Smooth muscle cell (in vitro differentiated cells): ENCODE measurements at regions not wholly inside any gene's neighbourhood (a gene's known extent, or its start where the extent isn't known, plus 50 kb on each side); places are given as distances from the start of the nearest gene placed in this dataset.
"Not testable (repeated sequence)": the region's sequence is repeated elsewhere in the genome, so short reads cannot be mapped to it uniquely, and the experiment has no call there.

Source experiments
- DNase-seq: peaks from one replicate; lab custom pipeline; 2025; ENCODE audit not compliant: unreplicated experiment; lab: John Stamatoyannopoulos, UW
- H2AFZ ChIP-seq: fragments of 200-600 bp; sonication (generic); 2 replicates; pipeline ENCODE4 v1.6.0; 2016; ENCODE audit warnings: antibody characterized with exemption, low read depth, mild to moderate bottlenecking
- H3F3A ChIP-seq: fragments of 200-600 bp; sonication (generic); 2 replicates; pipeline ENCODE4 v1.6.0; 2017; ENCODE audit warnings: antibody characterized with exemption, low read depth
- H3K27ac ChIP-seq: fragments of 200-600 bp; sonication (generic); 2 replicates; pipeline ENCODE4 v1.5.1; 2016; ENCODE audit warnings: low read depth, mild to moderate bottlenecking
- H3K27me3 ChIP-seq: fragments of 200-600 bp; sonication (generic); 2 replicates; pipeline ENCODE4 v1.6.1; 2016; ENCODE audit warnings: low read depth, mild to moderate bottlenecking
- H3K36me3 ChIP-seq: fragments of 200-600 bp; sonication (generic); 2 replicates; pipeline ENCODE4 v1.5.1; 2016; ENCODE audit warnings: low read depth
- H3K4me1 ChIP-seq: fragments of 200-600 bp; sonication (generic); 2 replicates; pipeline ENCODE4 v1.5.1; 2016; ENCODE audit warnings: low read depth
- H3K4me2 ChIP-seq: fragments of 200-600 bp; sonication (generic); 2 replicates; pipeline ENCODE4 v1.6.0; 2016; ENCODE audit warnings: mild to moderate bottlenecking
- H3K4me3 ChIP-seq: fragments of 200-600 bp; sonication (generic); 2 replicates; pipeline ENCODE4 v1.5.1; 2016; ENCODE audit warnings: mild to moderate bottlenecking
- H3K79me2 ChIP-seq: fragments of 200-600 bp; sonication (generic); 2 replicates; pipeline ENCODE4 v1.6.0; 2016; ENCODE audit warnings: low read depth, mild to moderate bottlenecking
- H3K9ac ChIP-seq: fragments of 200-600 bp; sonication (generic); 2 replicates; pipeline ENCODE4 v1.6.0; 2016; ENCODE audit warnings: low read depth
- H3K9me3 ChIP-seq: fragments of 200-600 bp; sonication (generic); replicated peaks from 2 replicates; pipeline ENCODE4 v1.5.1; 2016; ENCODE audit warnings: low read depth
- H4K20me1 ChIP-seq: fragments of 200-600 bp; sonication (generic); 2 replicates; pipeline ENCODE4 v1.6.0; 2016; ENCODE audit warnings: low read depth
- WGBS: methylation state at CpG from one replicate; pipeline ENCODE4 v1.1.7; 2016; ENCODE audit warnings: low lambda C conversion rate; 5-methylcytosine and 5-hydroxymethylcytosine counted together
- TF ChIP-seq, protein P1 (sequence below): fragments of 200-600 bp; sonication (generic); IDR thresholded peaks from 2 replicates; pipeline ENCODE4 v1.5.1; 2017; ENCODE audit warnings: borderline replicate concordance, mild to moderate bottlenecking, antibody characterized with exemption; ENCODE audit not compliant: insufficient read depth, poor library complexity, severe bottlenecking

DNA sequence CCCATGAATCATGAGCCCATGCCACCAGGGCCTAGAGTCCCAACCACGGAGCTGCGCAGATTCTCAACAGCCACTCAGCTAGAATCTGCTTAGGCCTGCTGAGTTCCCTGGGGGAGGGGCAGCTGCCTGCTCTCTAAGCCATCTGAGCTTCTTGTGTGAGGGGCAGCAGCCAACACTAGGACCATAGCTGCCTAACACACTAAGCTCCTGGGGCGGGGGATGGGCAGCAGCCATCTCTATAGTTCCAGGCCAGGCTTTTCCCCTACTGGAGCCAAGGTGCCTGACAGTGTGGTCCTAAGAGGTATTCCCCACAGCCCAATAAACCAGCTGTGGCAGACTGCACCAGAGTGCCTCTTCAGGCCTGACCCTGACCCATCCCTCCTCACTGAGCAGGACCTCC is 255.9 kb upstream of the ACO1 start:
- no peaks in the 10 kb centered on the region for H4K20me1 ChIP-seq
- H2AFZ ChIP-seq = no peak overlapping the region
- WGBS = 89% methylated on average over 3 of the region's 3 CpGs
- no peaks in the 10 kb centered on the region for H3K36me3 ChIP-seq
- no peak for DNase-seq
- H3K9ac ChIP-seq = no peak overlapping the region
- no peak overlapping the region for H3K4me2 ChIP-seq
- H3K9me3 ChIP-seq = no peaks in the 10 kb centered on the region
- no peak overlapping the region for H3K4me3 ChIP-seq
- TF ChIP-seq, protein P1, sequence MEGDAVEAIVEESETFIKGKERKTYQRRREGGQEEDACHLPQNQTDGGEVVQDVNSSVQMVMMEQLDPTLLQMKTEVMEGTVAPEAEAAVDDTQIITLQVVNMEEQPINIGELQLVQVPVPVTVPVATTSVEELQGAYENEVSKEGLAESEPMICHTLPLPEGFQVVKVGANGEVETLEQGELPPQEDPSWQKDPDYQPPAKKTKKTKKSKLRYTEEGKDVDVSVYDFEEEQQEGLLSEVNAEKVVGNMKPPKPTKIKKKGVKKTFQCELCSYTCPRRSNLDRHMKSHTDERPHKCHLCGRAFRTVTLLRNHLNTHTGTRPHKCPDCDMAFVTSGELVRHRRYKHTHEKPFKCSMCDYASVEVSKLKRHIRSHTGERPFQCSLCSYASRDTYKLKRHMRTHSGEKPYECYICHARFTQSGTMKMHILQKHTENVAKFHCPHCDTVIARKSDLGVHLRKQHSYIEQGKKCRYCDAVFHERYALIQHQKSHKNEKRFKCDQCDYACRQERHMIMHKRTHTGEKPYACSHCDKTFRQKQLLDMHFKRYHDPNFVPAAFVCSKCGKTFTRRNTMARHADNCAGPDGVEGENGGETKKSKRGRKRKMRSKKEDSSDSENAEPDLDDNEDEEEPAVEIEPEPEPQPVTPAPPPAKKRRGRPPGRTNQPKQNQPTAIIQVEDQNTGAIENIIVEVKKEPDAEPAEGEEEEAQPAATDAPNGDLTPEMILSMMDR = no peak
- H3K4me1 ChIP-seq = no peaks in the 10 kb centered on the region
- H3K79me2 ChIP-seq = no peaks in the 10 kb centered on the region
- no peak overlapping the region for H3K27ac ChIP-seq
- H3F3A ChIP-seq = no peaks in the 10 kb centered on the region
- H3K27me3 ChIP-seq = no peaks in the 10 kb centered on the region

DNA sequence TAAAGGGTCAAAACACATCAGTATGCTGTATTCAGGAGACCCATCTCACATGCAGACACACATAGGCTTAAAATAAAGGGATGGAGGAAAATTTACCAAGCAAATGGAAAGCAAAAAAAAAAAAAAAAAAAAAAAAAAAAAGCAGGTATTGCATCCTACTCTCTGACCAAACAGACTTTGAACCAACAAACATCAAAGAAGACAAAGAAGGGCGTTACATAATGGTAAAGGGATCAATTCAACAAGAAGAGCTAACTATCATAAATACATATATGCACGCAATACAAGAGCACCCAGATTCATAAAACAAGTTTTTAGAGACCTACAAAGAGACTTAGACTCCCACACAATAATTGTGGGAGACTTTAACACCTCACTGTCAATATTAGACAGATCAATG is 253.7 kb upstream of the ACO1 start:
- H4K20me1 ChIP-seq, H3K27me3 ChIP-seq, H3K9ac ChIP-seq, H2AFZ ChIP-seq, H3K4me2 ChIP-seq, H3K79me2 ChIP-seq, DNase-seq, H3F3A ChIP-seq, H3K4me3 ChIP-seq, H3K4me1 ChIP-seq, H3K27ac ChIP-seq, H3K9me3 ChIP-seq, H3K36me3 ChIP-seq: not testable (repeated sequence)
- WGBS = 91% methylated on average over 2 of the region's 2 CpGs

DNA sequence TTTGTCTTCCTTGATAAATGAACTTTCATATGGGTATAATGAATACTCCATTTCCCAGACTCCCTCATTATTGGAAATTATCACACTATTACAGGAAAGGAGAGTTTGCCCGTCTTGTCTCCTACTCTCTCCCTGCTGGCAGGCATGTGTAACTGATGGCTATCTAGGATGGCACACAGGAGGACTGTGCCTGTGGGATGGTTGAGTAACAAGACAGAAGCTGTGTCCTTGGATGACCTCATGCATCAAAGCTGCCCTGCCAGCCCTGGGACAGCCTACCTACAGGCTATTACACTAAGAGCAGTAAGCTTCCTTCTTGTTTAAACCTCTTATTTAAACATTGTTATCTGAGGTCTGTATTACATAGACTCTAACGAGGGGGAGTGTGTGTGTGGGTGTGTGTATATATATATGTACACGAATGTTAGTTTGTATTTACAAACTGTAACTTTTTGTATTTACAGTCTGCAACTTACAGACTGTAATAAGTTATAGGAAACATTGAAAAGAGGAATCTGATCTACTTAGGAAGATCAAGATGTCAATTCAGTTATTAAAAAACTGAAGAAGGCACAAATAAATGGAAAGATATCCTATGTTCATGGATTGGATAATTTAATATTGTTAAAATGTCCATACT is 247.6 kb upstream of the ACO1 start:
- 37% methylated on average over 3 of the region's 3 CpGs for WGBS
- no peaks in the 10 kb centered on the region for H3K36me3 ChIP-seq

DNA sequence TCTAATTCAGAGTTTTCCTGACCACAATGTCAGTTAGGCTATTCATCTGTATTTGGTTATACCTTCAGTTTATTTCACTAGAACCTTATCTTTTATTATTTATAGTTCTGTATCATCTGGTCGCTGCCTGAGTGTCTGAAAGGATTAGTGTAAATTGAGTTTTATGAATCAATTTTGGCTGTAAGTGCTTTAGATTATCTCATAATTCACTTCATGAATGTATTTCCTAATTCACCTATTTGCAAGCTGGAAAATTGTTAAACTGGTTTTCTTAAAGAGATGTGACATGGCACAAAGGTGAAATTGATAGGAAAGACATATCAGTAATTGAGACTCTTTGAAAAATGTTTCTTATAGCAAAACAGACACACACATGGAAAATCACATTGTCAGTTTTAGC is 242.4 kb upstream of the ACO1 start:
- Histone ChIP-seq H3K27ac (no peak overlapping the region), H3K79me2 (no peaks in the 10 kb centered on the region), H3K36me3 (no peaks in the 10 kb centered on the region), H3K27me3 (no peaks in the 10 kb centered on the region), H3F3A (no peaks in the 10 kb centered on the region), H3K4me1 (no peaks in the 10 kb centered on the region), H3K4me3 (no peak overlapping the region), H3K9ac (no peak overlapping the region), H2AFZ (no peak overlapping the region), H3K9me3 (no peaks in the 10 kb centered on the region), H3K4me2 (no peak overlapping the region), H4K20me1 (no peaks in the 10 kb centered on the region)
- TF ChIP-seq, protein P1 = no peak
- no peak for DNase-seq
- 61% methylated on average over 1 of the region's 1 CpG for WGBS

More for the DNA sequence above, 247.6 kb upstream of the ACO1 start:
- H3K9ac ChIP-seq = no peak overlapping the region
- H3K4me3 ChIP-seq = no peak overlapping the region
- DNase-seq = no peak
- no peaks in the 10 kb centered on the region for H3K79me2 ChIP-seq
- H3K4me2 ChIP-seq = no peak overlapping the region
- H2AFZ ChIP-seq = no peak overlapping the region
- H3K9me3 ChIP-seq = no peaks in the 10 kb centered on the region
- no peak overlapping the region for H3K27ac ChIP-seq
- H3F3A ChIP-seq = no peaks in the 10 kb centered on the region
- no peaks in the 10 kb centered on the region for H3K4me1 ChIP-seq
- H4K20me1 ChIP-seq = no peaks in the 10 kb centered on the region
- H3K27me3 ChIP-seq = no peaks in the 10 kb centered on the region
- TF ChIP-seq, protein P1 = no peak
